CD8-positive, alpha-beta memory T cell (primary cell): ENCODE measurements at regions not wholly inside any gene's neighbourhood (a gene's known extent, or its start where the extent isn't known, plus 50 kb on each side); places are given as distances from the start of the nearest gene placed in this dataset.

Experiments used
- CTCF ChIA-PET: fragments of 350-600 bp; sonication (Branson Sonifier 250); formaldehyde crosslinking; loops from one replicate; lab custom pipeline; 2021; ENCODE audit warnings: antibody characterized with exemption; lab: Charles Lee
- POLR2A ChIA-PET: fragments of 350-600 bp; sonication (Branson Sonifier 250); formaldehyde crosslinking; loops from one replicate; lab custom pipeline; 2021; ENCODE audit warnings: antibody characterized with exemption; lab: Charles Lee
- DNase-seq, 5 donors: peaks; one replicate each; pipeline versions ENCODE4 v3.0.0 to v3.0.0-alpha.2; 2020 to 2022; ENCODE audit warnings: mixed read lengths in 1 of 5
- H3K27ac ChIP-seq: one replicate; pipeline ENCODE4 v1.7.0; 2013; ENCODE audit warnings: low read depth, mild to moderate bottlenecking, low read length, moderate library complexity
- H3K27me3 ChIP-seq: 2 replicates; pipeline ENCODE4 v1.7.0; 2013; ENCODE audit warnings: low read length, mild to moderate bottlenecking; ENCODE audit not compliant: insufficient read depth, poor library complexity, severe bottlenecking
- H3K36me3 ChIP-seq: 2 replicates; pipeline ENCODE4 v1.7.0; 2013; ENCODE audit warnings: mild to moderate bottlenecking, low read length, moderate library complexity; ENCODE audit not compliant: insufficient read depth
- H3K4me1 ChIP-seq: 2 replicates; pipeline ENCODE4 v1.7.0; 2013; ENCODE audit warnings: mild to moderate bottlenecking, low read length, moderate library complexity; ENCODE audit not compliant: insufficient read depth
- H3K4me3 ChIP-seq: 2 replicates; pipeline ENCODE4 v1.7.0; 2013; ENCODE audit warnings: mild to moderate bottlenecking, low read length
- H3K9me3 ChIP-seq: 2 replicates; pipeline ENCODE4 v1.7.0; 2013; ENCODE audit warnings: mild to moderate bottlenecking, low read length
- H3K27ac Mint-ChIP-seq, 8 donors: one replicate each; pipeline ENCODE4 v1.8.0; 2020 to 2021; ENCODE audit warnings: mixed read lengths in 8 of 8, mild to moderate bottlenecking in 6 of 8, inconsistent platforms in 3 of 8, moderate library complexity in 3 of 8
- H3K27me3 Mint-ChIP-seq, 2 donors: one replicate each; pipeline ENCODE4 v1.8.0; 2020 to 2021; ENCODE audit warnings: mixed read lengths in 2 of 2, mild to moderate bottlenecking in 1 of 2, moderate library complexity in 1 of 2
- H3K36me3 Mint-ChIP-seq, 3 donors: one replicate each; pipeline ENCODE4 v1.8.0; 2020 to 2021; ENCODE audit warnings: mixed read lengths in 3 of 3, inconsistent platforms in 1 of 3, mild to moderate bottlenecking in 1 of 3
- H3K4me1 Mint-ChIP-seq, 3 donors: one replicate each; pipeline ENCODE4 v1.8.0; 2020 to 2021; ENCODE audit warnings: mixed read lengths in 3 of 3, inconsistent platforms in 1 of 3, mild to moderate bottlenecking in 1 of 3
- H3K4me3 Mint-ChIP-seq, 7 donors: one replicate each; pipeline ENCODE4 v1.8.0; 2020 to 2021; ENCODE audit warnings: mixed read lengths in 7 of 7, mild to moderate bottlenecking in 6 of 7, moderate library complexity in 4 of 7, inconsistent platforms in 2 of 7
- H3K9me3 Mint-ChIP-seq, 5 donors: one replicate each; pipeline ENCODE4 v1.8.0; 2020 to 2022; ENCODE audit warnings: mixed read lengths in 5 of 5, mild to moderate bottlenecking in 3 of 5, moderate library complexity in 2 of 5, inconsistent platforms in 1 of 5

GRCh38 chr14:29043737-29044136, 277.1 kb downstream of the FOXG1 start:
- Histone ChIP-seq H3K27me3 (no peaks in the 10 kb centered on the region), H3K4me3 (no peak overlapping the region), H3K36me3 (no peaks in the 10 kb centered on the region), H3K4me1 (no peaks in the 10 kb centered on the region), H3K27ac (no peak overlapping the region), H3K9me3 (no peaks in the 10 kb centered on the region)
- Mint-ChIP-seq H3K4me3 (no peak overlapping the region), H3K4me1 (no peaks in the 10 kb centered on the region), H3K27ac (no peak overlapping the region), H3K27me3 (no peaks in the 10 kb centered on the region), H3K36me3 (no peaks in the 10 kb centered on the region), H3K9me3 (peaks cover 7 to 44% (median 13%) of the 10 kb centered on the region in 5 donors)
- ChIA-PET CTCF (no interaction called here), POLR2A (no interaction called here)
- DNase-seq = no peak

GRCh38 chr14:29045237-29045636, 278.6 kb downstream of the FOXG1 start:
- Histone ChIP-seq H3K36me3 (no peaks in the 10 kb centered on the region), H3K27me3 (no peaks in the 10 kb centered on the region), H3K4me1 (no peaks in the 10 kb centered on the region), H3K27ac (no peak overlapping the region), H3K9me3 (no peaks in the 10 kb centered on the region), H3K4me3 (no peak overlapping the region)
- Mint-ChIP-seq H3K9me3 (peaks cover 6 to 49% (median 11%) of the 10 kb centered on the region in 5 donors), H3K4me3 (no peak overlapping the region), H3K27me3 (no peaks in the 10 kb centered on the region), H3K36me3 (no peaks in the 10 kb centered on the region), H3K27ac (no peak overlapping the region), H3K4me1 (no peaks in the 10 kb centered on the region)
- ChIA-PET POLR2A (no interaction called here), CTCF (no interaction called here)
- DNase-seq = no peak

GRCh38 chr14:29054119-29054518, 287.5 kb downstream of the FOXG1 start:
- H3K27ac Mint-ChIP-seq = no peak overlapping the region
- H3K4me1 ChIP-seq = no peaks in the 10 kb centered on the region
- CTCF ChIA-PET = interaction anchor here (0.9 kb wide), 1 partner anchor 11 kb away, joined by 3 read pairs; no protein-coding TSS in a partner anchor

GRCh38 chr14:29056041-29056566, 289.5 kb downstream of the FOXG1 start:
- Mint-ChIP-seq H3K27me3 (no peaks in the 10 kb centered on the region), H3K9me3 (peaks cover 0 to 41% (median 8%) of the 10 kb centered on the region in 5 donors), H3K27ac (no peak overlapping the region), H3K36me3 (no peaks in the 10 kb centered on the region), H3K4me1 (no peaks in the 10 kb centered on the region), H3K4me3 (no peak overlapping the region)
- ChIA-PET POLR2A (no interaction called here), CTCF (no interaction called here)
- H3K9me3 ChIP-seq = no peaks in the 10 kb centered on the region
- no peaks in the 10 kb centered on the region for H3K36me3 ChIP-seq
- no peaks in the 10 kb centered on the region for H3K4me1 ChIP-seq
- H3K4me3 ChIP-seq = no peak overlapping the region
- H3K27me3 ChIP-seq = no peaks in the 10 kb centered on the region
- DNase-seq = no peak
- H3K27ac ChIP-seq = no peak overlapping the region

More at GRCh38 chr14:29054119-29054518, 287.5 kb downstream of the FOXG1 start:
- Mint-ChIP-seq H3K4me3 (no peak overlapping the region), H3K36me3 (no peaks in the 10 kb centered on the region), H3K4me1 (no peaks in the 10 kb centered on the region), H3K9me3 (peaks cover 0 to 43% (median 9%) of the 10 kb centered on the region in 5 donors), H3K27me3 (no peaks in the 10 kb centered on the region)
- no peaks in the 10 kb centered on the region for H3K27me3 ChIP-seq
- H3K36me3 ChIP-seq = no peaks in the 10 kb centered on the region
- DNase-seq = no peak
- H3K4me3 ChIP-seq = no peak overlapping the region
- no peak overlapping the region for H3K27ac ChIP-seq
- POLR2A ChIA-PET = no interaction called here
- no peaks in the 10 kb centered on the region for H3K9me3 ChIP-seq

- DNase-seq = no peak
- Histone ChIP-seq H3K4me1 (no peaks in the 10 kb centered on the region), H3K27ac (no peak overlapping the region), H3K27me3 (no peaks in the 10 kb centered on the region), H3K9me3 (no peaks in the 10 kb centered on the region), H3K4me3 (no peak overlapping the region), H3K36me3 (no peaks in the 10 kb centered on the region)
- Mint-ChIP-seq H3K4me3 (no peak overlapping the region), H3K4me1 (no peaks in the 10 kb centered on the region), H3K27me3 (no peaks in the 10 kb centered on the region), H3K36me3 (no peaks in the 10 kb centered on the region), H3K27ac (no peak overlapping the region), H3K9me3 (peaks cover 0 to 39% (median 5%) of the 10 kb centered on the region in 5 donors)
- CTCF ChIA-PET = no interaction called here
- POLR2A ChIA-PET = no interaction called here
These were observed 295.1 kb downstream of the FOXG1 start for GRCh38 chr14:29061702-29062101.

- Mint-ChIP-seq H3K4me3 (no peak overlapping the region), H3K27ac (no peak overlapping the region), H3K36me3 (no peaks in the 10 kb centered on the region), H3K27me3 (no peaks in the 10 kb centered on the region), H3K4me1 (no peaks in the 10 kb centered on the region), H3K9me3 (peaks cover 0 to 39% (median 5%) of the 10 kb centered on the region in 5 donors)
- H3K9me3 ChIP-seq = no peaks in the 10 kb centered on the region
- H3K36me3 ChIP-seq = no peaks in the 10 kb centered on the region
- H3K4me3 ChIP-seq = no peak overlapping the region
- H3K4me1 ChIP-seq = no peaks in the 10 kb centered on the region
- no peak for DNase-seq
- no peaks in the 10 kb centered on the region for H3K27me3 ChIP-seq
- H3K27ac ChIP-seq = no peak overlapping the region
- ChIA-PET CTCF (no interaction called here), POLR2A (no interaction called here)
These were observed 295.9 kb downstream of the FOXG1 start for GRCh38 chr14:29062466-29062865.

- no peak overlapping the region for H3K4me3 Mint-ChIP-seq
- H3K4me1 Mint-ChIP-seq = no peaks in the 10 kb centered on the region
- Histone ChIP-seq H3K4me1 (no peaks in the 10 kb centered on the region), H3K36me3 (no peaks in the 10 kb centered on the region), H3K27ac (no peak overlapping the region), H3K4me3 (no peak overlapping the region), H3K27me3 (no peaks in the 10 kb centered on the region), H3K9me3 (no peaks in the 10 kb centered on the region)
- DNase-seq = no peak
- CTCF ChIA-PET = no interaction called here
- peaks cover 3 to 41% (median 7%) of the 10 kb centered on the region in 5 donors for H3K9me3 Mint-ChIP-seq
- H3K36me3 Mint-ChIP-seq = no peaks in the 10 kb centered on the region
- POLR2A ChIA-PET = no interaction called here
- H3K27ac Mint-ChIP-seq = no peak overlapping the region
- no peaks in the 10 kb centered on the region for H3K27me3 Mint-ChIP-seq
These were observed 296.4 kb downstream of the FOXG1 start for GRCh38 chr14:29062976-29063375.

GRCh38 chr14:29064305-29064900, 297.8 kb downstream of the FOXG1 start:
- Histone ChIP-seq H3K27me3 (no peaks in the 10 kb centered on the region), H3K9me3 (no peaks in the 10 kb centered on the region), H3K27ac (no peak overlapping the region), H3K36me3 (no peaks in the 10 kb centered on the region), H3K4me3 (no peak overlapping the region), H3K4me1 (no peaks in the 10 kb centered on the region)
- no peak for DNase-seq
- no peak overlapping the region for H3K4me3 Mint-ChIP-seq
- H3K27ac Mint-ChIP-seq = no peak overlapping the region
- H3K9me3 Mint-ChIP-seq = peaks cover 3 to 30% (median 12%) of the 10 kb centered on the region in 5 donors
- no peaks in the 10 kb centered on the region for H3K27me3 Mint-ChIP-seq
- no peaks in the 10 kb centered on the region for H3K4me1 Mint-ChIP-seq
- no peaks in the 10 kb centered on the region for H3K36me3 Mint-ChIP-seq
- POLR2A ChIA-PET = no interaction called here
- CTCF ChIA-PET = interaction anchor here (1.6 kb wide), 1 partner anchor 10 kb away, joined by 3 read pairs; no protein-coding TSS in a partner anchor
